ENCODE measurements at regions not wholly inside any gene's neighbourhood (a gene's known extent, or its start where the extent isn't known, plus 50 kb on each side); places are given as distances from the start of the nearest gene placed in this dataset.
A peak's percentile ranks its signal among the peaks of the same experiment; 100 is the strongest.
"Not testable (repeated sequence)": the region's sequence is repeated elsewhere in the genome, so short reads cannot be mapped to it uniquely, and the experiment has no call there.

GRCh38 chr2:145906354-145906753 is 1386.4 kb upstream of the ZEB2 start:
- ATAC-seq (peak; percentile 27), DNase-seq (no peak)
- Histone ChIP-seq H3K36me3 (no peaks in the 10 kb centered on the region), H3K27me3 (no peaks in the 10 kb centered on the region), H3K27ac (no peak overlapping the region), H3K4me3 (no peak overlapping the region), H3K9me3 (peaks cover 0 to 9% of the 10 kb centered on the region in 2 donors), H3K4me1 (no peaks in the 10 kb centered on the region)
- intact Hi-C loops (cut with DNase I), result no loop called here
- TF ChIP-seq CTCF (IDR thresholded peaks at IDR 0.05), result no peak

- Histone ChIP-seq H3K4me3 (no peak overlapping the region), H3K27me3 (no peaks in the 10 kb centered on the region), H3K27ac (no peak overlapping the region), H3K36me3 (no peaks in the 10 kb centered on the region), H3K4me1 (no peaks in the 10 kb centered on the region), H3K9me3 (peaks cover 0 to 9% of the 10 kb centered on the region in 2 donors)
- TF ChIP-seq CTCF (IDR thresholded peaks at IDR 0.05), result no peak
- ATAC-seq, result no peak
- no peak for DNase-seq
- intact Hi-C loops (cut with DNase I), result no loop called here
Measured at GRCh38 chr2:145905371-145905770, 1385.5 kb upstream of the ZEB2 start.

GRCh38 chr2:145897151-145897550 is 1377.2 kb upstream of the ZEB2 start:
- no peak for TF ChIP-seq CTCF (IDR thresholded peaks at IDR 0.05)
- Histone ChIP-seq H3K27ac (no peak overlapping the region), H3K27me3 (no peaks in the 10 kb centered on the region), H3K36me3 (no peaks in the 10 kb centered on the region), H3K9me3 (peaks cover 0 to 7% of the 10 kb centered on the region in 2 donors), H3K4me1 (no peaks in the 10 kb centered on the region), H3K4me3 (no peak overlapping the region)
- no peak for ATAC-seq
- DNase-seq, result no peak
- intact Hi-C loops (cut with DNase I), result no loop called here

- intact Hi-C loops (cut with DNase I), result no loop called here
- no peaks in the 10 kb centered on the region for H3K27me3 ChIP-seq
- H3K27ac ChIP-seq, result no peak overlapping the region
- no peaks in the 10 kb centered on the region for H3K9me3 ChIP-seq
- H3K36me3 ChIP-seq, result no peaks in the 10 kb centered on the region
- no peak overlapping the region for H3K4me3 ChIP-seq
- DNase-seq (peak in 1 of 4 donors; percentile 8), ATAC-seq (no peak)
- no peak for TF ChIP-seq CTCF (IDR thresholded peaks at IDR 0.05)
- H3K4me1 ChIP-seq, result no peaks in the 10 kb centered on the region
Measured at GRCh38 chr2:145887915-145888314, 1368.0 kb upstream of the ZEB2 start.

- H3K36me3 ChIP-seq; H3K4me3 ChIP-seq; DNase-seq; ATAC-seq; H3K27ac ChIP-seq; intact Hi-C loops (cut with DNase I); H3K9me3 ChIP-seq; H3K27me3 ChIP-seq; H3K4me1 ChIP-seq: not testable (repeated sequence)
Measured at GRCh38 chr2:145880997-145881396, 1361.1 kb upstream of the ZEB2 start.

- no peaks in the 10 kb centered on the region for H3K9me3 ChIP-seq
- intact Hi-C loops (cut with DNase I), result no loop called here
- no peaks in the 10 kb centered on the region for H3K27me3 ChIP-seq
- DNase-seq (no peak), ATAC-seq (no peak)
- no peak overlapping the region for H3K27ac ChIP-seq
- no peak overlapping the region for H3K4me3 ChIP-seq
- TF ChIP-seq CTCF (IDR thresholded peaks at IDR 0.05), result no peak
- no peaks in the 10 kb centered on the region for H3K36me3 ChIP-seq
- H3K4me1 ChIP-seq, result no peaks in the 10 kb centered on the region
Measured at GRCh38 chr2:145875016-145875415, 1355.1 kb upstream of the ZEB2 start.

Data from left lung (tissue), 4 donors.